CD4-positive, alpha-beta T cell treated with Interleukin-21 for 1 hour (primary cell): ENCODE measurements at regions not wholly inside any gene's neighbourhood (a gene's known extent, or its start where the extent isn't known, plus 50 kb on each side); places are given as distances from the start of the nearest gene placed in this dataset.
"Not testable (repeated sequence)": the region's sequence is repeated elsewhere in the genome, so short reads cannot be mapped to it uniquely, and the experiment has no call there.

Experiments
- DNase-seq: peaks from one replicate; pipeline ENCODE4 v3.0.0-alpha.2; 2020

DNA sequence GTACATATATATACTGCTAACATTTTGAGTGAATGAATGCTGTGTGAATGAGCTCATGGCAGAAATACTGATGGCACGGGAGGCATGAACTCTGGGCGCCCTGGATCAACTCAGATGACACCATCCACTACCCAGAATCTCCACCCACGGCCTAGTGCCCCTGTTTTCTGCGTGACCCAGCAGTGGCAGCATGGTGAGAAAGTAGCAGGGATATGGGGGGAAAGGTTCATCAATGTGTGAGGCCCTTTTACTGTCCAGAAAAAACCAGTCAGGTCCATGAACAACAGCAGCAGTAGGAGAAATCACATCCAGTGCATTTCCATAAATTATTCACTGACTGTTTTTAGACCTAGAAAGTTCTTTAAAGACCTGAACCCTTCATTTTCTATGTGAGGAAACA is 391.0 kb upstream of the NRP1 start:
- DNase-seq, result no peak

DNA sequence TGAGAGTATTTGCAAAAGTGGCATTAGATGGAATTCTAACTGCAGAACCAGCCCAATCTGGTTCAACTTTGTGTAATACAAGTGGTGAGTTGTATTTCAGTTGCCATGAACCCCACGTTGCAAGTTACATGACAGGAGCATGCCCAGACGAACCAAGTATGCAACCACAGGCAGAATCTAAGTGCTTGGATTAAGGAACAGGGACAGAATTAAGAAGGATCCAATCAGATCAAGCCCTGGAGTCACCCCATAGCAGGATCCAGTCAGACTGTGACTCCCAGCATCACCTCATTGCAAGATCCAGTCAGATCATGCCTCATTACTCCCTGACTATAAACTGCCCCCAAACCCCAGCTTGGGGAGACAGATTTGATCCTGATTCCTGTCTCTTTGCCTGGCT is 388.7 kb upstream of the NRP1 start:
- no peak for DNase-seq

DNA sequence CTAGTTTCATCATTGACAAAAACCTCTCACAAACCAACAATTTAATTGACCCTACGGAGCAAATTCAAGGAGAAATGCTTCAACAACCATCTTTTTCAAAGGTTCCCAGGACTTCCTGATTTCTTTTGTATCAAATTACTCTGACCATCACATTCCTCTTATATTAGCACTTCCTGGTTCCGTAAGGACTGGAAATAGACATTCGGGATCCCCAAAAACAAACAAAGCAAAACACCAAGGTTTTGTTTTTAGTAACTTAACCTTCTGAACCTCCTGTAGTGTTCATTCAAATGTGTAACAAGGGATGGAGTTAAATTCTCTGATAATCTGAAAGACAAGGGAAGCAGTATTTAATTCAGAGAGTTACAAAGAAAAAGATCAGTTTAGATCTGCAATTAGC is 387.6 kb upstream of the NRP1 start:
- DNase-seq, result no peak

DNA sequence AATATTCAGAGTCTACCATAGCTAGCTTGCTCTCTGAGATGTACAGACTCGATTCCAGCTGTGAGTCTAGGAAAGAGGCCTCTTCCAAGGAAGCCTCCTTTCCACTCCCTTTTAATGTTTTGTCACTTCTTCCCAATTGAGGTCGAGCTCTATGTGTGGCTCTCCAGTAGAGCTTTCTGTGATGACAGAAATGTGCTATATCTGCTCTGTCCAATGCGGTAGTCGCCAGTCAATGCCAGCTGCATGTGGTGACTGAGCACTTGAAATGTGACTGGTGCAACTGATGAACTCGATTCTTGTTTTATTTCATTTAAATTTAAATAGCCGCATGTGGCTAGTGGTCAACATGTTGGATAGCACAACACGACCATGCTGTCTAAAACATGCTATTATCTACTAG is 387.0 kb upstream of the NRP1 start:
- DNase-seq, result no peak

DNA sequence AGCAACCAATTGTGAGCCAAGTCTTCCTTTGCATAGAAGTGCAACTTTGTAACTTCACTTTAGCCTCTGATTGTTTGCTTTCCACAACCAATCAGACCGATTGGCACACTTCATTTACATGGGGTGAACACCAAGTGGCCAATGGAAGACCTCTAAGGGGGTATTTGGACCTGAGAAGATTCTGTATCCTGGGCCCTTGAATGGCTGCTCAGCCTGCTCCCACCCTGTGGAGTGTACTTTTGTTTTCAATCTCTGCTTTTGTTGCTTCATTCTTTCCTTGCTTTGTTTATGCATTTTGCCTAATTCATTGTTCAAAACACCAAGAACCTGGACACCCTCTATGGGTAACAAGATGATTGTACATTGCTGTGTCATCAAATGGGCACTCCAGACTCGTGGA is 385.7 kb upstream of the NRP1 start:
- no peak for DNase-seq

DNA sequence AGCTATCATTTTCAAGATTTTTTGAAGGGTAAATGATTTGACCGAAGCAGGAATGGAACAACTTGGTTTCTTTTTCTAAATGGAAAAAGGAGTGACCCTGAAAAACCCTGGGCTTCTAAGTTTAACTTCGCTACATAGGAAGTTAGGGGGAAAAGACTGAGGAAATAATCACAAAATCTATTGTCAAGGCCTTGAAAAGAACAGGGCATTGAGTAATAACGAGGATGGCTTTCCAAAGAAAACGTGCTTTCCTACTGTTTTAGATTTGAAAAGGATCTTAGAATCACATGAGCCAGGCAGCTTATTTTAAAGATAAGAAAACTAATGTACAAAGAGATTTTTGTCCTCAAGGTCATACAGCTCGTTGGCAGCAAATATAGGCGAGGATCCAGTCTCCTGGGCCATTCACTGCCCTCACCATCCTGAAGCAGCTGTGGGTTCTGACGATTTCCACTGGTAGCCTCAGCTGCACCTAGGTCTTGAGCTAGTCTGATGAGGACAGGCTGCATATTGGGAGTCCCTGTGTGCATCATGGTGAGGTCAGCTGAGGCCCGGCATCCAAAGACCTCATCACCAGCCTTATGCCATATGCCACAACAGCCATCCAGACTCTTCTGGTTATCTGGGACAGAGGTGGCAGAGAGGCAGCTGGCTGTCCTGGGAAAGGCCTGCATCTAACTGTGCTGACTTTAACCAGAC is 384.7 kb upstream of the NRP1 start:
- DNase-seq, result no peak

DNA sequence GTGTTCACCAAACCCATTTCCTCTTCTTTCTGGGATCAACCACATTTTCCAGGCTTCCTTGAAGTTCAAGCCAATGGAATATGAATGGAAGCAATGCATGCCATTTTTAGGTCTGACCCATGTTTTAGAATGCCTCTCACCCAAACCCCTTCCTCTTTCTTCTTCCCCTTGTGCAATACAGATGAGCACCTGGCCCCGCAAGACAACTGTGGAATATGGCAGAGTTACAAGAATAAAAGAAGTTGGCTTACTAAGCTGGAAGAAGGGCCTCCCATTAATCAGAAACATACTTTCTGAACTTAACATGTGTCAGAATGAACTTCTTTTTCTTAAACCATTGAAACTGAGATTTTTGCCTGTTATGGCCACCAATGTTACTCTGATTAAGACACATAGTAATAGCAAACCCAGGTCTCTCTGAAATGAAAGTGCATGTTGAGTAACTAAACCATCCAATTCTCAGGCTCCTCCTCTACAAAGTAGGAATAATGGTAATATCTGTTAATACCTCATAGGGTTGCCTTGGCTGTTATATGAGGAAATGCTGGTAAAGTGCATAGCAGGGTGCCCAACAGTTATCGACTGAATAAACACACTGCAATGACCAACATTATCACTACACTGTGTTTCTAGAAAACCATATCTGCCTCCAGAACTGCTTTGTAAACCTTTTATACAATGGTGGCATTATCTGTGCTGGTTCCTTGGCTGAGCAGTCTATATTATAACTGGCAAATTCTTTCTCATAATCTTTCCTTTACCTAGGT is 382.2 kb upstream of the NRP1 start:
- no peak for DNase-seq

DNA sequence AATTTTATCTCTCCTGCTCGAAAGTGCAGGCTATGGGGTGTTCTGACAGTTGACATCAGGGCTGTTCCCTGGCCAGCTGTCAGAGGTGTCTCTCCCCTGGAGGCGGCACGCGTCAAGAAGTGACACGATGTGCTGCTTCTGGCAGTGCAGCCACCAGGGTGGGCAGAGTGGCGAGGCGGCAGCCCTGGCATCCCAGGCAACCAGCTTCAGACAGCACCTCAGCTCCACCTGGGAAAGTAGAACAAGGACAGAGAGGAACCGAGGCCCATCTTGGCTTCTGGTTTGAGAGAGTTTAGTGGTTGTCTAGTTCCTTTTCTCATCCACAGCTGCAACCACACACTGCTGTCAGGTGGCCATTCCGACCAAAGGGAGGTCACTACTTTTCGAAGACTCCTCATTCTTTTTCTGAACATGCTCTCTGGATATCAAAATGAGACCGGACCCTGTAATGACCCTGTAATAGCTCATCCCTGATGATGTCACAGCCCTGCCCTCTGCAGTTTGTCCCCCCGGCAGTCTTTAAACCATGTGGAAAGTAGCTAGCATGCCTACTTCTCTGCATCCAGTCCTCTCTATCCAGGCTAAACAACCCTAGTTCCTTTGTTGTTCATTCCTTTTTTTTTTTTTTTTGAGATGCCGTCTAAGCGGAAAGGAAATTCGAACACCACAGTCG is 381.0 kb upstream of the NRP1 start:
- DNase-seq, result peak; percentile 4

DNA sequence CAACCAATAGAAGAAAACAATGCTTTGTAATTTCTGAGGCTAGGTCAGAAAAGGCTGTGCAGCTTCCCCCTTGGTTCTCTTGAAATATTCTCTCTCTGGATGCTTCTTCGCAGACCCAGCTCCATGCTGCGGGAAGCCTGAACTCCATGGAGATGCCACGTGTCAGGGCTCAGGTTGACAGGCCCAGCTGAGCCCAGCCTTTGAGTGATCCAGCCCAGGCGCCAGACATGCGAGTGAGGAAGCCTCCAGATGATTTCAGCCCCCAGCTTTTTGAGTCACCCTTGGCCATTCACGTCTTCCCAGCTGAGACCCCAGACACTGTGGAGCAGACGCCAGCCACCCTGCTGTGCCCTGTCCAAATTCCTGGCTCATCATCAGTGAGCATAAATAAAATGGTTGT is 378.4 kb upstream of the NRP1 start:
- no peak for DNase-seq

DNA sequence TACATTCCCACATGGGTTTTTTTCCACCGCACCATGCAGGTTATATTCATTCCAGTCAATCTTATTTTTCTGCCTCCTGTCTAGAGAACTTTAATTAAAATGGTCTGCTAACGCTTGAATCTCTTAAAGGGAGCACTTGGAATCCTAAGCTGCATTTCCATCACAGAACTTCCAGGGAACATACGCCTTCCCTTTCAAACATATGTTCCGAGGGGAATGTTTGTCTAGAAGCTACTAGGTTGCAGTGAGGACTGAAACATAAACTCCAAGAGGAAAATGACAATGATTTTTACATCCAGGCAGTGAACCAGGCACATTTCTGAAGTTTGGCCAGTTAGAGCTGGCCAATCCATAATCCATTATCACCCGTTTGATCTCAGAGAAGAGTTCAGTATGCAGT is 375.5 kb upstream of the NRP1 start:
- DNase-seq, result no peak

DNA sequence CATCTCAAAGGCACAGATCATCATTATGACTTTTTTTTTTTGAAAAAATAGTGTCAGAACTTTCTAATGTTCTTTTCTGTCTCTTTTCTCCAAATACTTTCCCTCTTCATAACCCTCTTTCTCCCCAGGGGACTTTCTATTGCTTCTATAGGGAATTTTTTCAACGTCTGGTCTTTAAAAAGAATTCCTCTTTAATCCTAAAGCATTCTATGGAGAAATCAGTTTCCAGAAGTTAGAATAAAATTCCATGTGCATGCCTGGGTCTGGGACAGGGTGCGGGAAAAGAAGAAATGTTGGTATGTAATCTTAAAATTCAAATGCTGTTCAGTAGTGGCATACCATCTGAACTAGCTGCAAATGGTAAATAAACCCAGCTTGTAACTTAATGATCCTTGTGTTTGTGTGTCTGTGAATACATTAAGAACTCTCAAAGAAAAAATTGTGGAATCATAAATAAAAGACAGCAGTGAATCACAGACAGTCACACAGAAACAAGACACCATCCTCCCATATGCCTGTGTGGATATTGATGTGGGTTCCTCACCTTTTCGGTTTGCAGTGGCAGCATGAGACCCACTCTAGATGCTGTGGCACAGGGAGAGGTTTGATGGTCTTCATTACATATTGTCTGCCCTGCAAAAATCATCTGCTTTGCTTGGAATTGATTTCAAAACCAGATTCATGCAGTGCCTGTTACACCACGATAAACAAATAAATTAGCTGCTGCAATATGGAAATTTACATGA is 374.7 kb upstream of the NRP1 start:
- DNase-seq, result no peak

DNA sequence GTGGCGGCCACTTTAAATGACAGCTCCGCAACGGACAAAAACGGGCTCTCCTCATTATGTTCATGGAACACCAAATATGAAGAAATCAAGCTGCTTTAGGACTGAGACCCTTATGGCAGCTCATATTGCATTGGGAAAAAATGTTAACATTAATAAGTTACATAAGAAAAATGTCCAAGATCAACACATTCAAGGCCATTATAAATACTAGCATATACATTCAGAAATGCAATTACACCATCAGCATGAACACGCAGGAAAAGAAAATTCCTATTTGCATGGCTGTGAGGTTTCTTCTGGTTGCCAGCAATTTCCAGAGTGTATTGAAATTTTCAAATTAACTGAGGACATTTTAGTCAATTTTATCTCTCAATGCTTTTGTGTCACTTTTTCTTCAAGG is 374.1 kb upstream of the NRP1 start:
- no peak for DNase-seq

DNA sequence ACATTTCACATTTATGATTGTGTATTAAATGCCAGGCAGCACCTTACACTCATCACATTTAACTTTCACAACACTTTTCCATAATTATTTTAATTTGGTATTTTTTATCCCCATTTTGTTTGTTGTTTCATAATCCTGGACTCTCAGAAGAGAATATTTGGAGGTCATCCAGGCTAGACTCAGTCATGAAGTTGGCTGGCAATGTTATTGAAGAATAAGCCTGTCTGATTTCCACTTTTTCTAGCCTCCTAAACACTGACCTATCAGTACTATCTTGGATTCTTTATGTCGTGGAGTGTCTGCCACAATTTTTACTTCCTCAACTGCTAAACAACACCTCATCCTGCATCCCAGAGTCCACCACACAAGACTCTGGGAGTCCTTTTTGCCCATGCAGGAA is 372.3 kb upstream of the NRP1 start:
- no peak for DNase-seq

DNA sequence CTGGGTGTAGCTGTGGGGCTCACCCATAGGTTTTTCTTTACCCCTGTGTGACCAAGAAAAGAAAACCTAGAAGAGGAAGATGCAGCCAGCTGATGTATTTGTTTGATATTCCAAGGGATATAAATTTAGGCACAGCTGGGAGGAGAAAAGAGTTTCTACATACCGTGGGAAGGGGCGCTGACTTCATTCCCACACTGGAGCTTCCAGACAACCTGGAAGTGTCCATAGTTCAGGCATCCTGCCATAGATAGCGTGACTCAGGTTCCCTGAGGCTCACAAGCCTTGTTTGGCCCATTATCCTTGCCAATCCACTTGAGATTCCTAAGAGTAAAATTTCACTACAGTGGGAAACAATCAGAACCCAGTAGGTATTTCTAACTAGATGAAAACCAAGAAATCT is 371.7 kb upstream of the NRP1 start:
- DNase-seq, result no peak

DNA sequence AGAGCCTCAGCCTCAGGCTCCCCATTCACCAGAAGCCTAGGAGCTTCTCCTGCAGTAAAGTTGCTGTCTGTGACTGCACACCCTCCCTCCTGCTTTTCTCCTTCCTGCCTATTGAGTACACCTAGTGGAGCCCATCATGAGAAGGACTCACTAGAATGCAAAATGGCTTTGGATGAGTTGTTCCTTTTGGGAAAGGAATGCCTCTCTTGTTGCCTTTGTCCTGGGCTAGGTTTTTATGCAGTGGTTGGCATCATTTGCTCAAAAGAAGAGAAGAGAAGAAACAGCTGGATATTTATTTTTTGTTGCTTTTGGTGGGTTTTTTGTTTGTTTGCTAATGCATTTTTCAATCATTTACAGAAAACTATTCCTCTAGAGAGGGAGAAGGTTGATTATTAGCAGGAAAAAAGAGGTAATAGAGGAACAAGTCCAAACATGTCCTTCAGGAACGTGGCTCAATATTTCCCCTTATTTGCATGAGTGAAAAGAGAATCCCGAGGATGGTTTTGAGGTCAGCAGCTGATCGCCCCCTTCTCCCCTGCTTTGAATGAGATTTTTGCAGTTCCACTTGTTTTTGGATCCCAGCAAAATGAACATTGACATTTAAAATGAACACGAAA is 369.9 kb upstream of the NRP1 start:
- no peak for DNase-seq

DNA sequence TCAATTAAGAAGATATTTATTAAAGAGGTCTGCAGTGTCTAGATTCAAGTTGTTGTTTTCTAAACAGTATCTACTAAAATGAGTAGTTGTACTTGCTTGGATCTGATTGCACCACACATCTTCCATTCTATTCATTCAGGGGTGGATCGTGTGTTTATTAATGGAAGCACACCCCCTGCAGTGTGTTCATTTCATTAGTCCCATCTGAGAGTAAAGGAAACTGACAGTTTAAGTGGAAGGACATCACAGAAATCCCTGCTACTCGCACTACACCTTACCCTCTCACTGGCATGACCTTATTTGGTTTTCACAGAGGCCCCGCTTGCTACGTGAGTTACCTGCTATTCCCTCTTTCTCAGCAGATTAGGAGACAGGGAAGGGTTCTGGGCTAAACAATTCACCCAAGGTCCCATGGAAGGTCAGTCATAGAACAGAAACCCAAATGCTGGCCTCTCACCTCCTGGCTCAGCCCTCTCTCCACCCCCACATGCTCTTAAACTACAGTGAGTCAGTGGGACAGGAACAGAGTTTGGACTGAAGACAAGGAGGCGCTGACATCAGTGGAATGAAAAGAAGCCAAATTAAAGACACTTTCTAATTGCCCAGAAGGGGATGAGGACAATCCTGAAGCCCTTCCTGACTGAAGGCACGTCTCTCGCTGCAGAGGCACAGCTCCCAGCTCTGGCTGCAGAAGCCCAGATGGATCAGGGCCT is 369.2 kb upstream of the NRP1 start:
- no peak for DNase-seq

DNA sequence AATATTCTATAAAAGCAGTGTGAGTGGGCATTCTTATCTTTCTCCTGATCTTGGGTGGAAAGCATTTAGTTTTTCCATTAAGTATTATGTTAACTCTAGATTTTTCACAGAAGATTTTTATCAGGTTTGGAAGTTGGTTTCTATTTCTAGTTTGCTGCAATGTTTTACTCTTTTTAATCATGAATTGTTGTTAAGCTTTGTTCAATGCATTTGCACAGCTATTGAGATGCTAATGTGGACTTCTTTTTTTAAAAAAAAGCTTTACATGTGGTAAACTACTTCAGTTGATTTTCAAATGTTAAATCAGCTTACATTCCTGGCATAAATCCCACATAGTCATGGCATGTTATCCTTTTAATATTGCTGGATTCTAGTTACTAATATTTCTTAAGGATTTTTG is 363.6 kb upstream of the NRP1 start:
- DNase-seq, result no peak

DNA sequence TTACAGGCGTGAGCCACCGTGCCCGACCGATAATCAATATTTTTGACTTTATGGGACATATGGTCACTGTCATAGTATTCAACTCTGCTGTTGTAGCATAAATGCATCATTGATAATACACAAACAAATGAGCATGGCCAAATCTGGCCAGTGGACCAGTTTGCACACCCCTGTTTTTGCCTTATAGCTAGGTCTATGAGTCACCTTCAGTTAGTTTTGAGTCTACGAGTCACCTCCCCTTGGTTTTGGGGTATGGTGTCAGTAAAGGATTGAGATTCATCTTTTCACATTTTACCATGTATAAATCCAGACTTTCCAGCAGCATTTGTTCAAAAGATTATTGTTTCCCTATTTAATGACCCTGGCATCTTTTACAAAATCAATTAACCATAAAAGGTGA is 362.5 kb upstream of the NRP1 start:
- DNase-seq, result no peak

DNA sequence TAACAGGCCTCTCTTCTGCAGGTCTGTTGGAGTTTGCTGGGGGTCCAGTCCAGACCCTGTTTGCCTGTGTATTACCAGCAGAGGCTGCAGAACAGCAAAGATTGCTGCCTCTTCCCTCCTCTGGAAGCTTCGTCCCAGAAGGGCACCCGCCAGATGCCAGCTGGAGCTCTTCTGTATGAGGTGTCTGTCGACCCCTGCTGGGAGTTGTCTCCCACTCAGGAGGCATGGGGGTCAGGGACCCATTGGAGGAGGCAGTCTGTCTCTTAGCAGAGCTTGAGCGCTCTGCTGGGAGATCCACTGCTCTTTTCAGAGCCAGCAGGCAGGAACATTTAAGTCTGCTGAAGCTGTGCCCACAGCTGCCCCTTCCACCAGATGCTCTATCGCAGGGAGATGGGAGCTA is 361.1 kb upstream of the NRP1 start:
- DNase-seq, result no peak

DNA sequence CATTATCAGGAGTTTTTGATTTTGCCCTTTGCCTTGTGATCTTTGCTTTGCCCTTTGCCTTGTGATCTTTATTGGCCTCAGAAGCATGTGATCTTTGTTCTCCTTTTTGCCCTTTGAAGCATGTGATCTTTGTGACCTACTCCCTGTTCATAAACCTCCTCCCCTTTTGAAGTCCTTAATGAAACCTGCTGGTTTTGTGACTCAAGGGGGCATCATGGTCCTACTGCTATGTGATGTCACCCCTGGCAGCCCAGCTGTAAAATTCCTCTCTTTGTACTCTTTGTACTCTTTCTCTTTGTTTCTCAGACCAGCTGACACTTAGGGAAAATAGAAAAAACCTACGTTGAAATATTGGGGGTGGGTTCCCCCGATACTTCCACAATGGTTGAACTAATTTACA is 356.1 kb upstream of the NRP1 start:
- DNase-seq, result not testable (repeated sequence)

DNA sequence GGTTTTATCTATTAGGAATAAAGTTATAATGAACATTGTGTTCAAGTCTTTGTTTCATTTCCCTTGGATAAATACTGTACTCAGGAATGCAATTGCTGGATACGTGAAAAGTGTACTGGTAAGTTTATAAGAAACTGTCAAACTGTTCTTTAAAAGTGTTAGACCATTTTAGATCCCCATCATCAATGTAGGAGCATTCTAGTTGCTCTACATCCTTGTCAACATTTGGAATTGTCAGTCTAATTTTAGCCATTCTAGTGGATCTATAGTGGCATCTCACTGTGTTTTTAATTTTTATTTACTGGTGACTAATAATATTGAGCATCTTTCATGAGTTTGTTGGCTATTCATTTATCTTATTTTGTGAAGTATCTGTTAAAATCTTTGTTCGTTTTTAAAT is 354.0 kb upstream of the NRP1 start:
- no peak for DNase-seq

DNA sequence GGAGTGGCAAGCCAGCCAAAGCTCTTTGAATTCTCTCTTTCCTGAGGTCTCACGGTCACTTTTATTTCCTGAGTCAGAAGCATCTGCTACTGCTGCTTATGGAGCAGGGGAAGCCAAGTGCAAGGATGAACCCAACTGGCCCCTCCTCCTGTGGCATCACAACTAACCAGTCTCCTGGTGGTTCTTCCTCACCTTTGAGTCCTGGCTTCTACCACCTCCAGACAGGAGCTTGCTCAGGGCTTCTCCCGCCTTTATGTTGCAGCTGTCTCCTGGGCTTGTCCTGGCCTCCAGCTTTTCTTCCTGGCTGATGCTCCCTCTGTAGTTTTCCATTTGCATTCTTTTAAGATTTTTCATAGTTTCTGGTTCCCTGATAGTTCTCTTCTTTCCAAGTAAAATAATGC is 349.7 kb upstream of the NRP1 start:
- DNase-seq, result no peak

DNA sequence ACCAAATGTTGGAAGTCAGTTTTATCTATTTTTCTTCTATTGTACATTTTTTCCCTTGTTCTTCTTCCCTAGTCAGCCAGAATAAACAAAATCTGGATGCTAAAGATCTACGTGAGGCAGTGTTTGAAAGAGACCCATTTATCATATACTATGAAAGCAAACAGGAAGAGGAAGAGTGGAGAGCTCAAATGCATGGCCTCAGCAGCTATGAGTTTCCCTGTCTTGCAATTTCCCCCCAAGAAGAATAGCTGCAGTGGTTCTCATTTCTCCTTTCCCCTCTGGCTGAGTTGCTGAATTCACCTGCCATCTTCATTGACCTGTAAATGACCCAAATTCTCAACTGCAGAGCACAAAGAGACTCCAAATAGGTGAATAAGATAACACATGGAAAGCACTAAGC is 347.1 kb upstream of the NRP1 start:
- no peak for DNase-seq
